Uterus (tissue), 2 donors: ENCODE measurements at regions not wholly inside any gene's neighbourhood (a gene's known extent, or its start where the extent isn't known, plus 50 kb on each side); places are given as distances from the start of the nearest gene placed in this dataset.

Experiments
- CTCF ChIP-seq, 4 experiments: fragments of 200-600 bp in 2 of 4; fragments of 450-650 bp in 2 of 4; sonication (generic) in 2 of 4; IDR thresholded peaks; one replicate each; pipeline ENCODE4 v1.5.1; 2016 to 2019; ENCODE audit warnings: antibody characterized with exemption in 4 of 4, mild to moderate bottlenecking in 2 of 4, moderate library complexity in 1 of 4
- POLR2A ChIP-seq, 2 donors: fragments of 450-650 bp; IDR thresholded peaks; one replicate each; pipeline ENCODE4 v1.6.1; 2016; ENCODE audit warnings: antibody characterized with exemption in 2 of 2, mild to moderate bottlenecking in 1 of 2, moderate library complexity in 1 of 2

- TF ChIP-seq CTCF (IDR thresholded peaks at IDR 0.05) = no peak
- no peak for TF ChIP-seq POLR2A (IDR thresholded peaks at IDR 0.05)
Observed at GRCh38 chr5:168218746-168219145, 72.7 kb upstream of the WWC1 start.
